ENCODE measurements at regions not wholly inside any gene's neighbourhood (a gene's known extent, or its start where the extent isn't known, plus 50 kb on each side); places are given as distances from the start of the nearest gene placed in this dataset.

- no peak for DNase-seq
Measured at GRCh38 chr5:173524136-173524535, 92.3 kb downstream of the BOD1 start.

DNA sequence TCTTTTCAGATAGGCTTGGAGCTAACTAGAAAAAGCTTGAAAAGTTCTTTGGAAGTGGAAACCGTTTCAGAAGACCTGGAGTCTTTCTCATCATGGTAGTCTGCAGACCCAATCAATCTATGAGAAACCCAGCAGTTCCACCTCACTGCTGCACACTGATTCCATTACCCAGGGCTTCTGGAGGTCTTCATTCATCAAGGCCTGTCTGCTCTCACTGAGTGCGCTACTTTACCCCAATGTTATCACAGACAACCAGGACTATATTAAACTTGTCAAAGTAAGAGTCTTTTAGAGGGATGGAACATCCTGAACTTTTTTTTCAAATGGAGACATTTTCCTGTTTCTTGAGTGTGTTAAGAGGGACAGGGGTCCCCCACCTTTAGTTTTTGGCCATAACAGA is 93.1 kb downstream of the BOD1 start:
- no peak for DNase-seq

- DNase-seq = no peak
Measured at GRCh38 chr5:173522518-173522917, 93.9 kb downstream of the BOD1 start.

DNA sequence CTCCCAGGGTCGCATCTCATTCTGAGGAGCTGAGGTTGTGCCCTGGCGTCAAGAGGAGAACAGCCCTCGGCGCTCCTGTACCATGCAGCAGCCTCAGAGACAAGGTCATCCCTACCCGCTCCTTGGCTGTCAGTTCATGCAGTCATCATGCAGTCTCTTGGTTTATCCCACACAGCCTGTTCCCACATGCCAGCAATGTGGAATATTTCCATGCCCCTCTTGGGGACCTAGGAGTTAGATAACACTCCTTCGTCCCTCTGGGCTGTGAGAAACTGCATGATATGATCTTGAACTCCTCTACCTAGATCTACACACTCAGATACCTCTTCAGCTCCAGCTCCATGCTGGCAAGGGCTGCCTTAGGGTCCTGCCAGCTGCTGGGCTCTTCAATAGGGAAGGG is 97.6 kb downstream of the BOD1 start:
- no peak for DNase-seq

GRCh38 chr5:173517648-173518047 is 98.8 kb downstream of the BOD1 start:
- DNase-seq = no peak

DNA sequence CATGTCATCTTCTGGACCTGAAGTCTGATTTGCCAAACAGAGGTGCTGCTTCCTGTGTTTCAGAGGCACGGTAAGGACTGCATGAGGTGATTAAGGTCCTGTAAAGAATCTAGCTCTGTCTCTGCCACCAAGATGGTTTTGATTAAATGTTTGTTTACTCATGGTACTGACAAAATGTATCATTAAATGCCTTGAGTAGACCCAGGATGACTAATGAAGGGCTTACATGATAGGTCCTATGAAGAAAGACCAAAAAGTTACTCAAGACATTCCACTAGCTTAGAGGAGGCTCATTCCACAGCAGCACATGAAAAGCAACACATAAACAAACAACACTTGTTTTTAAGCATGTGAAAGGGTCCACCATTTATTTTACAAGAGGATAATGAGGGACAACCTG is 100.9 kb downstream of the BOD1 start:
- no peak for DNase-seq

DNA sequence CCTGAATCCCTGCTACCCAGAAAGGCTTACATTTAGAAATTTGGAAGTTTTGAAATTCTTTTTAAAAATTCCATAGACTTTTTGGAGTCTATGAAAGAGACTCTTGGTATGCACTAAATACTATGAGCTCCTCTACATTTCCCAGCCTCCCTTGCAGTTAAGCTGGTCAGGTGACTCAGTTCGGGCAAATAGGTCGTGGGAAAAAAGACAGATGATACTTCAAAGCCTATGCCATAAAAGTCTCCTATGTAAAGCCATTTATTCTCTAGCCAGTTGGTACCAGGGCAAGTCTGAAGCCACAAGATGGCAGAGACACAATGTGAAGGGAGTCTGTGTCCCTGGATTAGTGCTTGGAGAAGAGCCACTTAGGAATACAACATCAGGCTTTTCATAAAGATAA is 101.8 kb downstream of the BOD1 start:
- no peak for DNase-seq

GRCh38 chr5:173513521-173513991 is 102.9 kb downstream of the BOD1 start:
- no peak for DNase-seq

DNA sequence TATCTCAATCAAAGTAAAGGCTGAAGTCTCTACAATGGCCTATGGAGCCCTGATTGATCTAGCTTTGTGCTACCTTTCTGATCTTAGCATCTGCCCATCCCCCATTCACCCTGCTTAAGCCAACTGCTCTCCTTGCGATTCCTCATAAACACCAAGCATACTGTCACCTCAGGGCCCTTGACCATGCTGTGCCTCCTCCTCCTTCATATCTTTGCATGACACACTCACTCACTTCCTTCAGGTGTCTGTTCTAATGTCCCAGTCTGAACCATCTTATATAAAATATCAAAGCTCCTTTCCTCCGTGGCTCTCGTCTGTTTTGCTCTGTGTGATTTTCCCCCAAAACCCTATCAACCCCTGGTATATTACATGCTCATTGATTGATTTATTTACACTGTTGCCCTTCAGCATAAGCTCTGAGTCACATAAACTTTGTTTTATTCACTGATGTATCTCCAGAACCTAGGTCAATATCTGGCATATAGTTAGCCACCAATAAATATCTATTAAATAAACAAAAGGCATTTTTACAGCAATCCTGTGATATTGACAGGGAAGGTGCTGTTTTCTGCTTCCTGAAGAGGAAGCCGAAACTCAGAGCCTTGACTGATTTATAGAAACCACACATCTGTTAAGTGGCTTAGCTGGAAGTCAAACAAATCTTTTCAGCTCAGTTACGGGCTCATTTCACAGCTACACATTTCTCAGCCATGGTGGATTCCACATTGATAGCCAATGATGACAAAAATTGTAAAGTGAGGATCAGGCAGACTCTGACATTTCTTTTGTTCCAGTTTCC is 103.6 kb downstream of the BOD1 start:
- DNase-seq = no peak

DNA sequence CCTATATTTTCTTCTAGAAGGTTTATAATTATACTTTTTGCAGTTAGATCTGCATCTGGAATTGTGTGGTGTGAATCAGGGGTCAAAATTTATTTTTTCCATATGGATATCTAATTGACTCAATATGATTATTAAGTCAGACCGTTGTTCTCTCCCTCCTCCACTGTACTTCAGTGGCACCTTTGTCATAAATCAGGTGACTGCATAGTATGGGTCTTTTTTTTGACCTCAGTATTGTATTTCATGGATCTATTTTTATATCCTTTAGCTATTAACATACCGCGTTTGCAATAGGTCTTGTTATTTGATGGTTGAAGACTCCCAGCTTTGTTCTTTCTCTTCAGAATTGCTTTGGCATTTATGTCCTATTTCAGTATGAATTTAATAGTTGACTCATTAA is 107.4 kb downstream of the BOD1 start:
- DNase-seq = no peak

DNA sequence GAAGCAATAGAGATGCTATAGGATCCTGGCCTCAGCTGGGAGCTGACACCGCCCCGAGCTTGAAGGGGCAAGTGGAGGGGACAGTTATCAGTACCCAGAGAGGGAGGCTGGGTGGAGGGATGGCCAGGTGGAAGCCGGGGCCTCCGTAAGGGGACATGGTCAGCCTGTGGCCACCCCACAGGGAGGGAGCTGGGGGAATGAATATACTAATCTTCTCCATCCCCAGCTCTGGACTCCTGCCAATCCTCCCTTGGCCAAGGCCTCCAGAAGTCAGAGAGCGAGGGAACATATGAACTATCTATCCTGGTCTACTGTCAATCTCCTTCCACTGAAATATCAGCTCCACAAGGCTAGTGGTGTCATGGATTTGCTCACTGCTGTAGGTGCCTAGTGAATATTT is 109.3 kb downstream of the BOD1 start:
- DNase-seq = no peak

DNA sequence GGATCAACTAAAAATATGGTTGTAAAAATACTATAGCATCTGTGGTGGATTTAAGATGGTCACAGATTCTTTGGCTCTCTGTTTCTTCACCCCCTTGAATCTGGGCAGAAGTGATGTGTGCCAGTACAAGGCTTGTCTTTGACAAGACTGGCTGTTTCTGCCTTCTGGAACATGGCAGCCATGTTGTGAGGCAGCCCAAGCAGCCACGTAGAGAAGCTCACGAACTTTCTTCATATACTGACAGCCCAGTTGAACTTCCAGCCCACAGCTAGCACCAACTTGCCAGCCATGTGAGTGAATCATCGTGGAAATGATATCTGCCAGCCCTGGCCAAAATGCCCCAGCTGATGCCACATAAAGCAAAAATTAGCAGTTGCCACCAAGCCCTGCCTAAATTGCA is 110.8 kb downstream of the BOD1 start:
- DNase-seq = no peak

GRCh38 chr5:173501922-173502321 is 114.5 kb downstream of the BOD1 start:
- DNase-seq = no peak

DNA sequence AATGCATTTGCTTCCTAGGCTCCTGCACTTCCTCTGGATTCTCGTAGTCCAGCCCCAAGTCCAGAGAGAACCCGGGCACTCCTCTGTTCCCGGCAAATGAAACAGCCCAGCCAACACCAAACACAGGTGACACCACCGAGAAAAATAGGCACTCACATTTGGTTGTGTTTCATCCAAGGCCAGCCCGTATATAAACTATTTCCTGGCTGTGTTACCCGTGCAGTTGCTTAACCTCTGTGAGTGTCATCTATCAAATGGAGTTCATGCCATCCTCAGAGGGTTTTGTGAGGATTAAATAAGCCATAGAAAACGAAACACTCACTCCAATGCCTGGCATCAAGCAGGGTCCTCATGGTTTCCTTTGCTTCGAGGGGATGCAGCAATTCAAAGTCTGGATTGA is 115.2 kb downstream of the BOD1 start:
- DNase-seq = no peak

DNA sequence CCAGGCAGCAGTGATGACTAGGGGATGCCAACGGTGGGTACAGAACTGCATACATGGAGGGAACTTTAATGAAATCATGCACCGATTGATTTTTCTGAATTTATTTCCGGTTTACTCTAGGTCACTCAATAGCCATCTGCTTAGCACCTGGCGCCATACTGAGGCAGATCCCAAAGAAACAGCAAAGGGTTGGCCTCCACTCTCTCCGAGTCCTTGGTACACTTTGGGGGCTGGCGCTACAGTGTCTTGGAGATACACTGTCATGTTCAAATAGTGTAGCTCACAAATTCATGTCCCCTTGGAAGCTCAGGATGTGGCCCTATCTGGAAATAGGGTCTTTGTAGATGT is 116.3 kb downstream of the BOD1 start:
- no peak for DNase-seq

DNA sequence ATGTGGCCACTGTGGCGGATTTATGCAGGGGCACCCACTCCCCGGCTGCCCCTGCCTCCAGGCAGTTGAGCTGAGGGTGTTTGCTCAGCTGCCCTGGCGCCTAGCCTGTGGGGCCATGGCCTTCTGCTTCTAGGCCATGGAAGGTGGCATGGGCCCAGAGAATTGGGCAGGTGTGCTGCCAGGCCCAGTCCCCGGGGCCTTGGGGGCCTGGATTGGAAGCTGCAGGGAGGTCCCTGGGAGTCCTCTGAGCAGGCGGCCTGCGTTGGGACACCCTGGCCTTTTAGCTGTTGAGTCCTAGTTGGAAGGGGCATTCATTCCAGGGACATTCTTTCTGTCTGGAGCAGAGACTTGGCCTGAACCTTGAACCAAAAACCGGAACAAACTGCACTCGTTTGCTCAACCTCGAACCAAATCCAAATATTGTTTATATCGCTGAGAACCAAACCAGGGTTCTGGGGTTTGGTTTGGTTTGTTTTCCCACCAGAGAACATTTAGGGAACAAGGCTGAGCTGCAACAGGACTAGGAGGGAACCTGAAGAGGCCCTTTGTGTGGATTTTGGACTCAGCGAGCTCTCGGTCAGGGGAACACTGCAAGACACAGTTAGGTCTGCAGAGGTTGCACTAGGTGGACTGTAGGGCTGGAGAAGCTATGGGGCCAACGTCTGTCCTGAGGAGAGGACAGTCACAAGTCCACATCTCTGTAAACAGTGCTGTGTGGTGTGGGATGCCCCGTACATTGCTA is 116.8 kb downstream of the BOD1 start:
- no peak for DNase-seq

DNA sequence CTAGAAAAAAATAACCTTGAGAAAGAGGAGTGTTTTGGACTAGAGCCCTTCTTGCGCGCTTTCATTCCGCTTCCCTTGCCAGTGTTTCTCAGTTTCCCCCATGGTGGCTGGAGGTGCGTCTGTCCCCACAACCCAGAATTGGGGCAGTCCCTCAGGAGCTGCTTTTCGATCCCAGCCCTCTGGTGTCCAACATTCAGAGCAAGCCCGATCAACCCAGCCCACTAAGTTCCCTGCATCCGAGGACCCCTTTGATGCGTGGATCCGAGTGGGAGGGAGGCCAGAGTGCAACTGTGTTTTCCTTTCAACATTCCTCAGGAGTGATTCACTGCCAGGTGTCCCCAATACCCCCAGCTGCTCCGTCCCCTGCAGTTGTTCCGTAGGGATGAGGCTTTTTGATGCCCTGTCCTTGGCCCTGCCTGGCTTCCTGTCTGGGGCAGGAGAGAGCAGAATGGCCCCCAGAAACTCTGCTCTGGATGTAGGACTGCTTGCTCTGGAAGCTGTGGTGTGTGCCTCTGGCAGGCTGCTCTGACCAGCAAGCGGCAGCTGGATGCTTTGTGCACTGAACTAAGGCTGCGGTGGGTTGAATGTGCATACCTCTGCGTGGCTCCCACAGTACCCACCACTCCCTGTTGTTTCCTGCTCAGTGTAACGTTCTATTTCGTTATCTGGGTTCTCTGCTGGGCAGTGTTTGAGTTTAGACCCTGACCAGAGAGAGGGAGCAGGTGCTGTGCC is 117.5 kb downstream of the BOD1 start:
- no peak for DNase-seq

GRCh38 chr5:173498286-173498685 is 118.2 kb downstream of the BOD1 start:
- no peak for DNase-seq

- DNase-seq = no peak
Measured at GRCh38 chr5:173497685-173498084, 118.8 kb downstream of the BOD1 start.

DNA sequence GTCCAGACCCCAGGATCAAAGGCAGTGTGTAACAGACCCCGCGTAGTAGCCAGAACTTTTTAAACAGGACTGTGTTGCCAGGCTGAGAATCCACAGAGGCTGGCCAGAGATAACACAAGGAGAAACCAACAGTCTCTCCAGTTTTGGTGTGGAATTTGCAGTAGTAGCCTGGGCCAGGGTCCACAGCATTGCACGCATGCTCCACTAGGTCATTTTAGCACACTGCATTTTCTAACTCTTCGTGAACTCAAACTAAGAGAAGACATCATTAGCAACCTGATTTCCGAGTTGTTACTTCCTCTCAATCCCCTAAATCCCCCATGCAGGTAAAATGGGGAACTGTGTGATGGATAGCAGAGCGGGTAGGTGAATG is 119.6 kb downstream of the BOD1 start:
- no peak for DNase-seq

DNA sequence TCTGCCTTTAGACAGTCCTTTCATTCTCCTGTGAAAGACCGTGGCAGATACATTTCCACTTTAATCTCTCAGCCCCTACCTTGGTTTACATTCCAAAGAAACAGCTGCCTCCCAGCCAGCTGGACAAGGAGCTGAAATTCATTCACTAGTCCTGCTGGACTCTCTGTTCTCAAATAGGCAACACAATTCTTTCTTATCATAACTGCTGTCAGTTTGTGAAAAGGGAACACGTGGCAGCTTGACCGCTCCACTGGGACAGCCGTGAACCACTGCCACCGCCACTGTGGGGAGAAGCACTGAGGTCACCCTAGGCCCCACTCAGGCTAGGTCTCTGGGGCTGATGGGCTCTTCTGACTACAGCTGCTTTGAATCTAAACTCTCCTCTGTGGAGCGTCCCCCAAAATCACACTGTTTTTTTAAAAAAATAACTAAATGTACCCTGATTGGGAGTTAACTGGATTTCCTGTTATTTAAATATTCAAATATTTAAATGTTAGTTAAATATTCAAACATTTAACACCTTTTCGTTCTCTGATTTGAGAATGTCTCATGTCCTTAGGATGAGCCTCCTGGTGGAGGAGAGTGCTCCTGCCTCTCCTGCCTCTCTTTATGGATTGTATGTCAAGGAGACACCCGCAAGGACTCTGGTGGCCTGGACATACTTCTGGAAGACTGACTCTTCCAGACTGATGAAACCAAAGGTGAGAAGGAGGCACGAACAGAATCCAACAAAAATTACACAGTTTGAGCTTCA is 120.1 kb downstream of the BOD1 start:
- no peak for DNase-seq

GRCh38 chr5:173495225-173495904 is 121.1 kb downstream of the BOD1 start:
- no peak for DNase-seq

DNA sequence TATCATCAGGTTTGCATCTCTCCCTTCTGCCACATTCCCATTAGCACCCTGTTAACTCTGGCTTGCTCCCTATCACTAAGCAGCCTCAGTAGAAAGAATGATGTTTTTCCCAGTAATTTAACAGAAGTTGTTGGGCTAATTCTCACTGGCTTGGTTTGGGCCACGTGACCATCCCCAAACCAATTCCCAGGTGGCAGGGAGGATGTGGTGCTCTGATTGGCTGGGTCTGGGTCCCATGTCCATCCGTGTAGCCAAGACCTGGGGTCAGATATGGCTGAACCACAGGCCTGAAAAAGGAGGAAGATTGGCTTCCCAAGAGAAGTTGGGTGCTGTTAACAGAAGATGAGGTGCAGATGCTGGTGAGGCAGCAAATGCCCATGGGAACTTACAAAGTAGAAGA is 122.0 kb downstream of the BOD1 start:
- DNase-seq = no peak
